CD4-positive, alpha-beta T cell (primary cell): ENCODE measurements at regions not wholly inside any gene's neighbourhood (a gene's known extent, or its start where the extent isn't known, plus 50 kb on each side); places are given as distances from the start of the nearest gene placed in this dataset.

Experiments used
- ATAC-seq: fragments of 200-7000 bp; cut with Tn5 transposase; one replicate; pipeline ENCODE4 v1.10.0; 2022; ENCODE audit warnings: mild to moderate bottlenecking; ENCODE audit not compliant: poor library complexity
- CTCF ChIA-PET: fragments of 350-600 bp; sonication (Branson Sonifier 250); formaldehyde crosslinking; loops from one replicate; lab custom pipeline; 2021; ENCODE audit warnings: antibody characterized with exemption, inconsistent platforms; lab: Charles Lee
- POLR2A ChIA-PET: fragments of 350-600 bp; sonication (Branson Sonifier 250); formaldehyde crosslinking; loops from one replicate; lab custom pipeline; 2021; ENCODE audit warnings: antibody characterized with exemption, inconsistent platforms; lab: Charles Lee
- DNase-seq, 14 experiments: peaks; one replicate each; pipeline ENCODE4 v3.0.0-alpha.2; 2013 to 2020; ENCODE audit warnings: mixed read lengths in 2 of 14
- H3K27ac ChIP-seq, 2 donors: one replicate each; pipeline versions ENCODE4 v1.5.1 to v1.7.0; 2013; ENCODE audit warnings: low read length in 2 of 2, low read depth in 1 of 2, mild to moderate bottlenecking in 1 of 2
- H3K27me3 ChIP-seq, 2 experiments: 1 replicate in 1 of 2; 2 replicates in 1 of 2; pipeline versions ENCODE4 v1.6.1 to v1.7.0; 2013; ENCODE audit warnings: low read length in 2 of 2, control low read depth in 1 of 2, mild to moderate bottlenecking in 1 of 2, moderate library complexity in 1 of 2; ENCODE audit not compliant: insufficient read depth in 2 of 2, control insufficient read depth in 1 of 2
- H3K36me3 ChIP-seq: one replicate; pipeline ENCODE4 v1.6.1; 2013; ENCODE audit warnings: low read length, control low read depth; ENCODE audit not compliant: insufficient read depth
- H3K4me1 ChIP-seq: one replicate; pipeline ENCODE4 v1.6.1; 2013; ENCODE audit warnings: low read length, control low read depth; ENCODE audit not compliant: insufficient read depth
- H3K4me3 ChIP-seq: one replicate; pipeline ENCODE4 v1.5.1; 2013; ENCODE audit warnings: mild to moderate bottlenecking, low read length, moderate library complexity
- H3K9me3 ChIP-seq, 2 experiments: 1 replicate in 1 of 2; 2 replicates in 1 of 2; pipeline versions ENCODE4 v1.6.1 to v1.7.0; 2013; ENCODE audit warnings: low read length in 2 of 2, mild to moderate bottlenecking in 2 of 2, control low read depth in 1 of 2, moderate library complexity in 1 of 2; ENCODE audit not compliant: control insufficient read depth in 1 of 2, insufficient read depth in 1 of 2
- H3K27ac Mint-ChIP-seq: one replicate; pipeline ENCODE4 v1.8.0; 2020; ENCODE audit warnings: mixed read lengths
- H3K27me3 Mint-ChIP-seq: one replicate; pipeline ENCODE4 v1.8.0; 2021; ENCODE audit warnings: mixed read lengths
- H3K36me3 Mint-ChIP-seq: one replicate; pipeline ENCODE4 v1.8.0; 2021; ENCODE audit warnings: low read depth, mixed read lengths
- H3K4me1 Mint-ChIP-seq: one replicate; pipeline ENCODE4 v1.8.0; 2021; ENCODE audit warnings: low read depth, mixed read lengths
- H3K4me3 Mint-ChIP-seq: one replicate; pipeline ENCODE4 v1.8.0; 2020; ENCODE audit warnings: mild to moderate bottlenecking, mixed read lengths
- H3K9me3 Mint-ChIP-seq: one replicate; pipeline ENCODE4 v1.8.0; 2020; ENCODE audit warnings: mixed read lengths
- CTCF ChIP-seq: fragments of 200-600 bp; IDR thresholded peaks from one replicate; pipeline ENCODE4 v1.8.0; 2022; ENCODE audit warnings: antibody characterized with exemption, mild to moderate bottlenecking
- intact Hi-C, 2 experiments: fragments of 100-400 bp; cut with DNase I in 1 of 2; cut with micrococcal nuclease in 1 of 2; formaldehyde crosslinking; loops; one replicate each; pipeline versions ENCODE4 v1.15.1 to v1.9.0; 2023 to 2025; cut with DNase I, micrococcal nuclease

GRCh38 chr1:220347654-220348175 is 75.5 kb upstream of the RAB3GAP2 start:
- Histone ChIP-seq H3K27ac (no peak overlapping the region), H3K36me3 (no peaks in the 10 kb centered on the region), H3K4me3 (no peak overlapping the region), H3K4me1 (no peaks in the 10 kb centered on the region), H3K9me3 (no peaks in the 10 kb centered on the region), H3K27me3 (peaks cover 2 to 3% of the 10 kb centered on the region in 2 experiments)
- H3K36me3 Mint-ChIP-seq: no peaks in the 10 kb centered on the region
- no peaks in the 10 kb centered on the region for H3K4me1 Mint-ChIP-seq
- H3K27ac Mint-ChIP-seq: no peak overlapping the region
- ATAC-seq (no peak), DNase-seq (no peak)
- intact Hi-C loops: no loop called here
- ChIA-PET CTCF (no interaction called here), POLR2A (no interaction called here)
- peaks cover 7% of the 10 kb centered on the region for H3K27me3 Mint-ChIP-seq
- TF ChIP-seq CTCF: no peak
- no peaks in the 10 kb centered on the region for H3K9me3 Mint-ChIP-seq
- H3K4me3 Mint-ChIP-seq: no peak overlapping the region

GRCh38 chr1:220344745-220345144 is 72.5 kb upstream of the RAB3GAP2 start:
- DNase-seq (no peak), ATAC-seq (no peak)
- no peaks in the 10 kb centered on the region for H3K4me1 Mint-ChIP-seq
- Histone ChIP-seq H3K4me1 (no peaks in the 10 kb centered on the region), H3K36me3 (no peaks in the 10 kb centered on the region), H3K4me3 (no peak overlapping the region), H3K27me3 (peaks cover 2 to 3% of the 10 kb centered on the region in 2 experiments), H3K9me3 (no peaks in the 10 kb centered on the region), H3K27ac (no peak overlapping the region)
- ChIA-PET POLR2A (no interaction called here), CTCF (no interaction called here)
- TF ChIP-seq CTCF: no peak
- H3K27ac Mint-ChIP-seq: no peak overlapping the region
- H3K36me3 Mint-ChIP-seq: no peaks in the 10 kb centered on the region
- no peaks in the 10 kb centered on the region for H3K27me3 Mint-ChIP-seq
- intact Hi-C loops: no loop called here
- H3K4me3 Mint-ChIP-seq: no peak overlapping the region
- no peaks in the 10 kb centered on the region for H3K9me3 Mint-ChIP-seq

GRCh38 chr1:220342853-220343252 is 70.6 kb upstream of the RAB3GAP2 start:
- no peak for DNase-seq
- Mint-ChIP-seq H3K9me3 (no peaks in the 10 kb centered on the region), H3K36me3 (no peaks in the 10 kb centered on the region), H3K27ac (no peak overlapping the region), H3K4me1 (no peaks in the 10 kb centered on the region), H3K27me3 (peaks cover 4% of the 10 kb centered on the region), H3K4me3 (no peak overlapping the region)
- Histone ChIP-seq H3K4me1 (no peaks in the 10 kb centered on the region), H3K27me3 (peaks cover 2 to 3% of the 10 kb centered on the region in 2 experiments), H3K36me3 (no peaks in the 10 kb centered on the region), H3K4me3 (no peak overlapping the region), H3K9me3 (no peaks in the 10 kb centered on the region), H3K27ac (no peak overlapping the region)
- POLR2A ChIA-PET: no interaction called here
- TF ChIP-seq CTCF: no peak
- intact Hi-C loops: no loop called here
- no peak for ATAC-seq
- CTCF ChIA-PET: no interaction called here
